Chondrocyte (in vitro differentiated cells): ENCODE measurements at regions not wholly inside any gene's neighbourhood (a gene's known extent, or its start where the extent isn't known, plus 50 kb on each side); places are given as distances from the start of the nearest gene placed in this dataset.
"Not testable (repeated sequence)": the region's sequence is repeated elsewhere in the genome, so short reads cannot be mapped to it uniquely, and the experiment has no call there.

ENCODE experiments used
- DNase-seq: peaks from one replicate; pipeline ENCODE4 v3.0.0; 2021; ENCODE audit warnings: mixed read lengths, low spot score
- H3K27ac Mint-ChIP-seq: one replicate; pipeline ENCODE4 v1.8.0; 2021; ENCODE audit warnings: mild to moderate bottlenecking, moderate library complexity, mixed read lengths; ENCODE audit not compliant: unreplicated experiment
- H3K27me3 Mint-ChIP-seq: 2 replicates; pipeline ENCODE4 v1.8.0; 2021; ENCODE audit warnings: low read depth, mixed read lengths
- H3K36me3 Mint-ChIP-seq: 2 replicates; pipeline ENCODE4 v1.8.0; 2021; ENCODE audit warnings: low read depth, mixed read lengths
- H3K4me1 Mint-ChIP-seq: 2 replicates; pipeline ENCODE4 v1.8.0; 2021; ENCODE audit warnings: low read depth, mild to moderate bottlenecking, mixed read lengths
- H3K4me3 Mint-ChIP-seq: one replicate; pipeline ENCODE4 v1.8.0; 2021; ENCODE audit warnings: mild to moderate bottlenecking, moderate library complexity, mixed read lengths; ENCODE audit not compliant: unreplicated experiment
- H3K9me3 Mint-ChIP-seq: 2 replicates; pipeline ENCODE4 v1.8.0; 2021; ENCODE audit warnings: low read depth, mixed read lengths
- CTCF ChIP-seq: fragments of 200-600 bp; sonication (generic); IDR thresholded peaks from 2 replicates; pipeline ENCODE4 v1.5.0; 2021; ENCODE audit warnings: antibody characterized with exemption, mild to moderate bottlenecking, moderate library complexity

GRCh38 chr2:37744010-37744409 is 72.6 kb upstream of the CDC42EP3 start:
- Mint-ChIP-seq H3K9me3 (no peaks in the 10 kb centered on the region), H3K4me1 (peaks cover 15% of the 10 kb centered on the region), H3K27ac (no peak overlapping the region), H3K36me3 (no peaks in the 10 kb centered on the region), H3K4me3 (no peak overlapping the region), H3K27me3 (no peaks in the 10 kb centered on the region)
- no peak for TF ChIP-seq CTCF
- no peak for DNase-seq

- H3K4me3 Mint-ChIP-seq, DNase-seq, H3K27ac Mint-ChIP-seq, H3K36me3 Mint-ChIP-seq, H3K27me3 Mint-ChIP-seq, H3K9me3 Mint-ChIP-seq: not testable (repeated sequence)
- H3K4me1 Mint-ChIP-seq: peaks cover 14% of the 10 kb centered on the region
Observed at GRCh38 chr2:37744961-37745360, 73.5 kb upstream of the CDC42EP3 start.

- H3K27ac Mint-ChIP-seq, DNase-seq, H3K36me3 Mint-ChIP-seq, H3K9me3 Mint-ChIP-seq, H3K4me3 Mint-ChIP-seq, H3K27me3 Mint-ChIP-seq, H3K4me1 Mint-ChIP-seq: not testable (repeated sequence)
Observed at GRCh38 chr2:37746011-37746410, 74.6 kb upstream of the CDC42EP3 start.

GRCh38 chr2:37746883-37747282 is 75.4 kb upstream of the CDC42EP3 start:
- H3K27ac Mint-ChIP-seq: no peak overlapping the region
- no peaks in the 10 kb centered on the region for H3K9me3 Mint-ChIP-seq
- no peaks in the 10 kb centered on the region for H3K27me3 Mint-ChIP-seq
- no peaks in the 10 kb centered on the region for H3K36me3 Mint-ChIP-seq
- TF ChIP-seq CTCF: no peak
- H3K4me3 Mint-ChIP-seq: no peak overlapping the region
- peaks cover 6% of the 10 kb centered on the region for H3K4me1 Mint-ChIP-seq
- DNase-seq: no peak

- no peaks in the 10 kb centered on the region for H3K36me3 Mint-ChIP-seq
- H3K4me1 Mint-ChIP-seq: no peaks in the 10 kb centered on the region
- no peak overlapping the region for H3K27ac Mint-ChIP-seq
- TF ChIP-seq CTCF: no peak
- H3K4me3 Mint-ChIP-seq: no peak overlapping the region
- no peaks in the 10 kb centered on the region for H3K9me3 Mint-ChIP-seq
- no peak for DNase-seq
- no peaks in the 10 kb centered on the region for H3K27me3 Mint-ChIP-seq
Observed at GRCh38 chr2:37748541-37748940, 77.1 kb upstream of the CDC42EP3 start.

- H3K36me3 Mint-ChIP-seq, H3K27ac Mint-ChIP-seq, H3K9me3 Mint-ChIP-seq, H3K4me3 Mint-ChIP-seq, H3K27me3 Mint-ChIP-seq, H3K4me1 Mint-ChIP-seq, DNase-seq: not testable (repeated sequence)
Observed at GRCh38 chr2:37750286-37750685, 78.8 kb upstream of the CDC42EP3 start.

GRCh38 chr2:37752766-37753165 is 81.3 kb upstream of the CDC42EP3 start:
- no peak for DNase-seq
- TF ChIP-seq CTCF: no peak
- Mint-ChIP-seq H3K4me1 (peaks cover 5% of the 10 kb centered on the region), H3K4me3 (no peak overlapping the region), H3K27ac (no peak overlapping the region), H3K27me3 (no peaks in the 10 kb centered on the region), H3K9me3 (peaks cover 4% of the 10 kb centered on the region), H3K36me3 (no peaks in the 10 kb centered on the region)
